ENCODE measurements at regions not wholly inside any gene's neighbourhood (a gene's known extent, or its start where the extent isn't known, plus 50 kb on each side); places are given as distances from the start of the nearest gene placed in this dataset.

DNA sequence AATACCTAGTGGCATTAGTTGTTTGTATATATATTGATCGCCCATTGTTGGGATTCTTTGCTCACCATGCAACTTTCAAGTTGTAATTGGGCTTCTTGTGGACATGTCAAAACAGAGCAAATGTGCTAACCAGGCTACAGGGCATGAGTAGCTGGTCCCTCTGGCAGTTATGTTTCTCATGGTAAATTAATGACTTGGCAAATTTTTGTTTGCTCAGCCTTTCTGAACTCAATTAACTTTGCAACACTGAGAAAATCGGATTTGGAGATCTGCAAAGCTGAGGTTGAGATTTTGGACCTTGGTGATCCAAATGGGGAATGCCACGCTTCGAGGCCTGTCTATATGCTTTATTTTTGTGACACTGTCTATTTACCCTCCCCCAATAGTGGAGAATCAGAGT is 138.5 kb upstream of the PIRT start:
- DNase-seq (ENCODE audit: low spot score): no peak

DNA sequence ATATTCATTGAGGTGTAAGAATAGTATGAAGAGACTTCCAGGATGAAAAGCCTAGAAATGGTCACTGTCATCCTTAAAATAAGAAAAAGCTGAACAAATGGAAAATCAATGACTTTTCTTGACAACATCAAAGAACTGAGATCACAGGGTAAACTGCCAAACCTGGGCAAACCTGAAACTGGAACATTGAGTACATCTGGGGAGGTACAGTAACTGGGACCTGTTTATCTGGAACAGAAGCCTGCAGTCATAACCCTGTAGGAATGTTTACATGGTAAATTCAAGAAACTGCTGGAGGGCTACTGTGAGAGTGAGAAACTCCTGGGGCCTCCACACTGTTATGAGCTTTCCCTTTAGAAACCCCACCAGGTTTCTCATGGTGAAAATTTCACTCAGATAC is 130.1 kb upstream of the PIRT start:
- no peak for DNase-seq (ENCODE audit: low spot score)

DNA sequence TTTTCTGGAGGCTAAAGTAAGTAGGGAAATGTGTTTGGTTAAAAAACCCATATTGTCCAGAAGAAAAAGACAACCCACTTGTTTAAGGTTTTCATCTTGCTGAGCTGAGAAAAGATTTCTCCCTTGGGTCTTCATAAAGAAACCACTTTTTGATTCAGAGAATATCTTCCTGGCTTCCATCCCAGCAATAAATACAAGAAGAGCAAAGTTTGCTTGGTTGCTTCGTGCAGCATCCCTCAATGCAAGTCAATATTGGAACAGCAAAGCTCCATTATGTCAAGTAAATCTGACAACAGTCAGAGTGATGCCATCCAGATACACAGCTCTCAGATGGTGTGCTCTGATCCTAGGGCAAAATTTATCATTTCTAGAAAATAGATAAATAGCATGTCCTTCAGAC is 118.9 kb upstream of the PIRT start:
- DNase-seq (ENCODE audit: low spot score): no peak

DNA sequence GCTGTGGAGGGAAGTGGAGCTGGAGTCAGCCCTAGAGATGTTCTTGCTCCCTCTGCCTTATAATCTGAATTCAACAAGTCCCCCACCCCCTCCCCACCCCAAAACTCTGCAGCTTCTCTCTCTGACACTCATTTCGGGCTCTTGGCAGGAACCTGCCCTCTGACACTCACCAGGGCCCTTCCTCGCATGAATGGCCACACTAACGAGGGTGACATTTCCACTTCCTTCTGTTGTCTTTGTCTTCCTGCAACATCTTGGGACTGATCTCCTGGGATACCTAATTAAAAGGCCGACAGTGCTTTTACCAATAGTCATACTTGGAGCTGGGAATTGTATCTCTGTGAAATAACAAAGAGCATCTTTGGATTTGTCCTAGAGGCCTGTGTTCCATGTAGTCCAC is 106.9 kb upstream of the PIRT start:
- DNase-seq (ENCODE audit: low spot score): no peak

DNA sequence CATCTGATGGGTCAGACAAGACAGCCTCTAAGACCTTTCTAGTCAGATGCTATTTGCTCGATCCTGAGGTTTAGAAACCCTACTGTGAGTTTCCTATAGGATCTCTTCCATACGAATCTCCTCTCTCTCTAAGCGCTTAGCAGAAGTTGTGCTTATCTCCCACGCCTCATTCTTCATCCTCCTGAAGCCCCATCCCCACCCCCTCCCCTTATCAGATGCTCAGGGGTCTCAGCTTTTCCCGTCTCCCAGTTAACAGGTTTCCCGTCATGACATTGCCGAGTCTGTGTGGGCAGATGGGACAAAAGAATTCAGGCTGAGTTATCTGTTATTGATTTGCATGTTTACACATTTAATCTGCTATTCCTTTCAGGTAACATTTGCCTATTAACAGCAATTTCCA is 99.0 kb upstream of the PIRT start:
- DNase-seq (ENCODE audit: low spot score): no peak

DNA sequence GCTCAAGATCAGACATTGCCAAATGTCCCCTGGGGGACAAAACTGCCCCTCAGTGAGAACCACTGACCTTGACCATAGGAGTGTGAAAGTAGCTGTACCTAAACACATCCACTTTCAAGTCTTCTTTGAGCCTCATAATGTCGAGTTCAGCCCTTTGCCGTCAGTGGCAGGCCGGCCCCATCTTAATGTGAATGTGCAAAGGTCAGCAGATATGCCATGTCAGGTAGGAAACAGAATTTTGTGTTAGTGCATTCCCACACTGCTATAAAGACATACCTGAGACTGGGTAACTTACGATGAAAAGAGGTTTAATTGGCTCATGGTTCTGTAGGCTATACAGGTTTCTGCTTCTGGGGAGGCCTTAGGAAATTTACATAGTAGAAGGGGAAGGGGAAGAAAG is 95.1 kb upstream of the PIRT start:
- no peak for DNase-seq (ENCODE audit: low spot score)

- DNase-seq (ENCODE audit: low spot score): no peak
Measured at GRCh38 chr17:10931133-10931532, 93.2 kb upstream of the PIRT start.

DNA sequence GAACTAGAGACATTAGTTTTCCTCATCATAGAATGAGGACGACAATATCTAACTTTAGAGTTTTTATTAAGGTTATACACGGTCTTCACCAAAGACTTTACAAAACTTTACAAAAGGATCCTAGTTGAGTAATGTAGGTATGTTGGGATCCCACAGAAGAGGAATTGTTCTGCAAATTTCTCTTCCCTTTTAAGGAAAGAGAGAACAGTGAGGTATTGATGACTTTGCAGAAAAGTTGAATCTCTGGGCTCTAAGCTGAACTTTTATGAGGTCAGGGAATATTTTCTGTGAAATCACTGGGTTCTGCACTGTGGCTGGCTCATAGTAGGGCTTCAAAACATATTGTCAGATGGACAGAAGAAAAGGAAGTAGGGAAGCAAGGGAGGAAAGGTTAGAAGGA is 89.8 kb upstream of the PIRT start:
- no peak for DNase-seq (ENCODE audit: low spot score)

DNA sequence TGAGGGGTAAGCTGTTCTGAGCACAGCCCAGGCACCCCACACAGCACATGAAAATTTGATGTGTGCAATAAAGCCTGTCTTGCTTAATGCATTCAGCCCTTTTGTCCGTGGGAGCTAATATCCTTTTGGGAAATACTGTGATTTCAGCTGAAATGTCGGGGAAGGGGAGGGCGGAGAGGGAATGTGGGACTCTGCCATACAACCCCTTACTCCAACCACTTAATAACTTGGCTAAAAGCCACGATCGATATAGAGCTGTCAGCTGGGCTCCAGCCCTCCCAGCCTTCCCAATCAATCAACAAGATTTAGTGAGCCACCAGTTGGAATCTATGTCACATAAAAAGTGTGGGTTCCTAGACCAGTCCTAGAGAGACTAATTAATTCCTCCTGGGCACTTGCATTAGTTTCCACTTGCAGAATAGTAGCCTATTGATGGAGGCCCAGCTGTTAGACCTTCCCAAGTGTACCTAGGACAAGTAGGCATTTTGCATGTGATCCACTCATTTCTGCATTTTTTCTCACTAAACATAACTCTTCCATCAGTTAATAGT is 82.7 kb upstream of the PIRT start:
- no peak for DNase-seq (ENCODE audit: low spot score)

- no peak for DNase-seq (ENCODE audit: low spot score)
Measured at GRCh38 chr17:10907370-10907769, 69.5 kb upstream of the PIRT start.

GRCh38 chr17:10899281-10899680 is 61.4 kb upstream of the PIRT start:
- DNase-seq (ENCODE audit: low spot score): no peak

DNA sequence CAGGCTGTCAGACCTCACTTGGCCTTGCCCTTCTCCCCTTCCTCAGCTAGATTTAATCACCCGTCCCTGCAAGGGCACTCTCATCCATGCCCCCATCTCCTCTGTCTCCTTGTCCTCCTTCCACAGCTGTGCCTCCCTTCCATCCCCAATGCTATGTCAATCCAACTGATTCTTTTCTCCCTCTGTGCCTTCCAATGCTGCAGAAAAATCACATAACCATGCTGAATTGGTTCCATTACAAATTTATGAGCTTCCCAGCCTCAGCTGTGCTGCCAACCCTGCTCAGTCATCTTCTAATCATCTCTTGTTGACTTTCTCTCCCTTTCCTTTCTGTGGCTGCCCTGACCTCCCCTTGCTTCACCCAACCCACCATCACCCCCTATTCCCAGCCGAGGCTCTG is 56.3 kb upstream of the PIRT start:
- no peak for DNase-seq (ENCODE audit: low spot score)

DNA sequence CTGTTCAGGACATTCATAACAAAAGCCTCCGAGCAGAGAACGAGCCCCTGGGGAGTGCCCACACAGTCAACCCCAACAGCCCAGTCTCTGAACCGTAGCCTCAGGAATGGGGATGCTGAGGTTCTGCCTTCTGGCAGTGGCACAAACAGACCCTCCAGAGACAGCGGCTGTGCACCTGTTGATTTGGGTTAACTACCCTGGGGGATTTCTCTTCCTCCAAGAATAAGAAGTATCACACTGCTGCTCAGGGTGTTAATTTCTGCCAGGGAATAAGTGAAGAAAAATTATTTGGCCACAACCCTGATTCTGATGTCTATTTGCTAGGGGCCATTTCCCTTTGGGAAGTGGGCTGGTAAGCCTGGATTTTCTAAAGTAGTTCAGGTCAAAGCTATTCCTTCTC is 51.0 kb upstream of the PIRT start:
- DNase-seq (ENCODE audit: low spot score): no peak
